GM19463 (cell line): ENCODE measurements at regions not wholly inside any gene's neighbourhood (a gene's known extent, or its start where the extent isn't known, plus 50 kb on each side); places are given as distances from the start of the nearest gene placed in this dataset.

ENCODE experiments used
- ATAC-seq: cut with Tn5 transposase; IDR thresholded peaks from one replicate; pipeline ENCODE4 v1.9.1; 2021; ENCODE audit warnings: mild to moderate bottlenecking, moderate library complexity; ENCODE audit not compliant: unreplicated experiment

- ATAC-seq: no peak
These were observed 444.8 kb downstream of the MAFB start for GRCh38 chr20:40244286-40244685.

- no peak for ATAC-seq
These were observed 447.3 kb downstream of the MAFB start for GRCh38 chr20:40241596-40242343.

GRCh38 chr20:40238511-40238910 lies 450.5 kb downstream of the MAFB start:
- ATAC-seq: no peak

- ATAC-seq: no peak
These were observed 454.4 kb downstream of the MAFB start for GRCh38 chr20:40234593-40234992.

GRCh38 chr20:40233406-40233805 lies 455.6 kb downstream of the MAFB start:
- no peak for ATAC-seq

GRCh38 chr20:40232756-40233155 lies 456.3 kb downstream of the MAFB start:
- no peak for ATAC-seq

GRCh38 chr20:40232273-40232672 lies 456.8 kb downstream of the MAFB start:
- ATAC-seq: no peak

- no peak for ATAC-seq
These were observed 458.6 kb downstream of the MAFB start for GRCh38 chr20:40230486-40230885.

GRCh38 chr20:40225596-40225995 lies 463.4 kb downstream of the MAFB start:
- ATAC-seq: no peak

- no peak for ATAC-seq
These were observed 465.2 kb downstream of the MAFB start for GRCh38 chr20:40223810-40224209.

GRCh38 chr20:40218971-40219370 lies 470.1 kb downstream of the MAFB start:
- no peak for ATAC-seq

- no peak for ATAC-seq
These were observed 470.6 kb downstream of the MAFB start for GRCh38 chr20:40218316-40218969.

- ATAC-seq: no peak
These were observed 481.4 kb downstream of the MAFB start for GRCh38 chr20:40207655-40208054.

- ATAC-seq: no peak
These were observed 483.1 kb downstream of the MAFB start for GRCh38 chr20:40205971-40206370.

- no peak for ATAC-seq
These were observed 486.0 kb downstream of the MAFB start for GRCh38 chr20:40203032-40203431.

GRCh38 chr20:40197691-40198090 lies 491.3 kb downstream of the MAFB start:
- ATAC-seq: no peak

GRCh38 chr20:40196846-40197436 lies 492.1 kb downstream of the MAFB start:
- ATAC-seq: no peak

GRCh38 chr20:40195742-40196141 lies 493.3 kb downstream of the MAFB start:
- no peak for ATAC-seq

GRCh38 chr20:40192529-40192928 lies 496.5 kb downstream of the MAFB start:
- no peak for ATAC-seq

- no peak for ATAC-seq
These were observed 497.0 kb downstream of the MAFB start for GRCh38 chr20:40192081-40192480.

- no peak for ATAC-seq
These were observed 497.5 kb downstream of the MAFB start for GRCh38 chr20:40191573-40191972.

GRCh38 chr20:40189621-40190020 lies 499.4 kb downstream of the MAFB start:
- no peak for ATAC-seq
